ENCODE measurements at regions not wholly inside any gene's neighbourhood (a gene's known extent, or its start where the extent isn't known, plus 50 kb on each side); places are given as distances from the start of the nearest gene placed in this dataset.

- TF ChIP-seq CTCF (conservative IDR thresholded peaks at IDR 0.05; ENCODE audit: low read depth in 2 of 2) (no peak), POLR2AphosphoS5 (IDR thresholded peaks at IDR 0.05; ENCODE audit: low read depth) (no peak), REST (IDR thresholded peaks at IDR 0.05; ENCODE audit: unreplicated experiment) (no peak), EZH2phosphoT487 (IDR thresholded peaks at IDR 0.05; ENCODE audit: unreplicated experiment) (no peak), EZH2 (IDR thresholded peaks at IDR 0.05; ENCODE audit: low read depth, unreplicated experiment) (no peak)
These were observed 139.0 kb upstream of the HS3ST3A1 start for GRCh38 chr17:13740686-13741085.

All from GM23338 (cell line).